GM21390 (cell line): ENCODE measurements at regions not wholly inside any gene's neighbourhood (a gene's known extent, or its start where the extent isn't known, plus 50 kb on each side); places are given as distances from the start of the nearest gene placed in this dataset.
"Not testable (repeated sequence)": the region's sequence is repeated elsewhere in the genome, so short reads cannot be mapped to it uniquely, and the experiment has no call there.

Source experiments
- ATAC-seq: cut with Tn5 transposase; IDR thresholded peaks from one replicate; pipeline ENCODE4 v1.9.1; 2021; ENCODE audit not compliant: unreplicated experiment

- no peak for ATAC-seq
Measured at GRCh38 chr11:96508861-96509260, 119.0 kb downstream of the JRKL start.

GRCh38 chr11:96520939-96521338 lies 131.1 kb downstream of the JRKL start:
- ATAC-seq = no peak

- ATAC-seq = no peak
Measured at GRCh38 chr11:96523656-96524055, 133.8 kb downstream of the JRKL start.

GRCh38 chr11:96524475-96524874 lies 134.7 kb downstream of the JRKL start:
- no peak for ATAC-seq

- ATAC-seq = no peak
Measured at GRCh38 chr11:96530473-96530872, 140.7 kb downstream of the JRKL start.

GRCh38 chr11:96538104-96538503 lies 148.3 kb downstream of the JRKL start:
- ATAC-seq = peak; percentile 91

GRCh38 chr11:96538622-96539021 lies 148.8 kb downstream of the JRKL start:
- no peak for ATAC-seq

- no peak for ATAC-seq
Measured at GRCh38 chr11:96540875-96541274, 151.1 kb downstream of the JRKL start.

- ATAC-seq = no peak
Measured at GRCh38 chr11:96543177-96543576, 153.4 kb downstream of the JRKL start.

- ATAC-seq = not testable (repeated sequence)
Measured at GRCh38 chr11:96545192-96545591, 155.4 kb downstream of the JRKL start.

GRCh38 chr11:96551136-96551535 lies 161.3 kb downstream of the JRKL start:
- no peak for ATAC-seq

GRCh38 chr11:96554236-96554820 lies 164.5 kb downstream of the JRKL start:
- no peak for ATAC-seq

- ATAC-seq = not testable (repeated sequence)
Measured at GRCh38 chr11:96555826-96556225, 166.0 kb downstream of the JRKL start.

GRCh38 chr11:96560727-96561126 lies 170.9 kb downstream of the JRKL start:
- ATAC-seq = not testable (repeated sequence)

GRCh38 chr11:96567176-96567575 lies 177.4 kb downstream of the JRKL start:
- ATAC-seq = no peak

GRCh38 chr11:96567667-96568066 lies 177.9 kb downstream of the JRKL start:
- no peak for ATAC-seq

- ATAC-seq = no peak
Measured at GRCh38 chr11:96576383-96576782, 186.6 kb downstream of the JRKL start.

GRCh38 chr11:96578379-96578778 lies 188.6 kb downstream of the JRKL start:
- ATAC-seq = no peak

- ATAC-seq = no peak
Measured at GRCh38 chr11:96579656-96580055, 189.8 kb downstream of the JRKL start.

- ATAC-seq = no peak
Measured at GRCh38 chr11:96580476-96581040, 190.7 kb downstream of the JRKL start.

GRCh38 chr11:96585944-96586880 lies 196.4 kb downstream of the JRKL start:
- not testable (repeated sequence) for ATAC-seq

- not testable (repeated sequence) for ATAC-seq
Measured at GRCh38 chr11:96588793-96589192, 199.0 kb downstream of the JRKL start.
